GM18520 (cell line): ENCODE measurements at regions not wholly inside any gene's neighbourhood (a gene's known extent, or its start where the extent isn't known, plus 50 kb on each side); places are given as distances from the start of the nearest gene placed in this dataset.
"Not testable (repeated sequence)": the region's sequence is repeated elsewhere in the genome, so short reads cannot be mapped to it uniquely, and the experiment has no call there.

Experiments
- ATAC-seq: cut with Tn5 transposase; IDR thresholded peaks from one replicate; pipeline ENCODE4 v1.9.1; 2021; ENCODE audit not compliant: unreplicated experiment

DNA sequence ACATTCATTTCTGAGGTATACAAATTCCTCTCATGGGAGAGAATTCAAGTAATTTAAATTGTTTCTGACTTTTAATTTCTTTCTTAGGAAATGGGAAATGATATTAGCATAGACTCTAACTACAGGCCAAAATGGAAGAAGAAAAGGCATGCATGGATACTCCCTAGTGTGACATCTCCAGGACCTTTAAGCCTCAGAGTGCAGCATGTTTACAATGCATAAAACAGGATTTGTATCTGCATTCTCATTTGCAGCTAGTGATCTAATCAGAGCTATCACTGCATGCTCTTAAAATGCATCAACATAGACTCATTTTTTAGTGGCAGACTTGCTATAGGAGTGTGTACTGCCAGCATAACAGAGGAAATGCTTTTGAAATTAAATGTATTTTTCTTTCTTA lies 224.6 kb upstream of the GOT2 start:
- no peak for ATAC-seq

DNA sequence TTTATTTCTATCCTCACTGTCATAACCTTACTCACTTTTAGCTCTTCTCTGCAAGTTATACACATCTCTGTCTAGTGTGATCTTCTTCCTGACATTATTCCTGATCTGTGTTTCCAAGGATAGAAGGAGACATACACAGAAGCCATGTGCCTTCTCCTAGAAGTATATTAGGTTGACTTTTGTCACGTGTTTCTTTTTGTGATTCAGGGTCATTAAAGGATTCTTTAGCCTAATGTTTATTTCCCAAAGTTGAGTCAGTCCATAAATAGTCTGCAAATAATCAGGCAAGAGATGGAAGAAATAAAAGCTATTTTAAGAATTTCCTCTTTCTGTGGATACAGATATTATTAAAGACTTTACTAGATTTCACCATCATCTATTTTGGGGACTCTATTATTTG lies 214.1 kb upstream of the GOT2 start:
- ATAC-seq: no peak

DNA sequence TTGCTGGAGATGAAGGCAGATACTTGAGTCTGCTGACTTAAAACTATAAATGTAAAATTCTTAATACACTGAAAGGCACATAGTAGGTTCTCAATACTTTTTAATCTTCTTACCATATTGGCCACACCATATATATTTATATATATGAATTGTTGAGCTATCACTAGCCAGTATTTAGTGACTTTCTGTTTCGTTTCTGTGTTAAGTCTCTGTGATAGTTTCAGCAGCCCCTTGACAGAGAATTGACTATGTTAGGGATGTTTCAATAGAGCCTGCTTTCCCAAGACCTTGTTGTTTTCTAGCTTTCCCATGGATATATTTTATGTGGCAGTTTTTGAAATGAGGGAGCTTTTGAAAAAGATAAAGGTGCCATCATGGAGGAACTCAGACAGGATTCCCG lies 206.5 kb upstream of the GOT2 start:
- ATAC-seq: peak; percentile 76

DNA sequence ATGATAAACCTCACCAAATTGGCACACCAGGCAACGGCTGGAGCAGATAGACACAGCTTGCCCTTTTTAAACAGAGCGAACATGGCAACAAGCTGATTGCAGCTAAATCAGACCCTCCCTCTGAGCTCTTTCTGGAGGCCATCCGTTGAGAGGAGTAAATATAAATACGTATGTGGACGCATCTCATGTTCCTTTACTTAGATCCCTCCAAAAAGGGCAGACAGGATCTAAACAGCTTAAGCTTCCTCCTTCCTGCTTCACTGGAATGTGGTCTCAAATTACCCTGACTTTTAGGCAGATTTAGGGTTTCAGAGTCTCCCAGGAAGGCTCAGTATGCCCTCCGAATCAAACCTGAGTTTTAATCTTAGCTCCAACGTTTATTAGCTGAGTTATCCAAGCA lies 204.7 kb upstream of the GOT2 start:
- no peak for ATAC-seq

DNA sequence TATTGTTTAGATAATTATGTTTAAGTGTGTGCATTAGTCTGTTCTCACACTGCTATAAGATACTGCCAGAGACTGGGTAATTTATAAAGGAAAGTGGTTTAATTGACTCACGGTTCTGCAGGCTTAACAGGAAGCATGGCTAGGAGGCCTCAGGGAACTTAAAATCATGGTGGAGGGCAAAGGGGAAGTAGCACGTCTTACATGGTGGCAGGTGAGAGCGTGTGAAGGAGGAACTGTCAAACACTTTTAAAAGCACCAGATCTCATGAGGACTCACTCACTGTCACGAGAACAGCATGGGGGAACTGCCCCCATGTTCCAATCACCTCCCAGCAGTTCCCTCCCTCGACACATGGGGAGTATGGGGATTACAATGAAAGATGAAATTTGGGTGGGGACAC lies 203.5 kb upstream of the GOT2 start:
- no peak for ATAC-seq

DNA sequence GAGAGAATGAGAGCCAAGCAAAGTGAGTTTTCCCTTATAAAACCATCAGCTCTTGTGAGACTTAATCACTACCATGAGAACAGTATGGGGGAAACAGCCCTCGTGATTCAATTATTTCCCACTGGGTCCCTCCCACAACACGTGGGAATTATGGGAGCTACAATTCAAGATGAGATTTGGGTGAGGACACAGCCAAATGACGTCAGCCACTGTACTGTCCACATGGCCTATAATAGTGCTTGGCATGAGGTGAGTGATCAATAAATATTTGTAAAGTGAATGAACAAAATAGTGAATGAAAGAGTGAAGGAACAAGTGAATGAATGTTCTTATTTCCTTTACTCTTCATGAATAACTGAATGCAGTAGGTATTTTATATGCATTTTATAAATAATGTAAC lies 199.1 kb upstream of the GOT2 start:
- ATAC-seq: no peak

DNA sequence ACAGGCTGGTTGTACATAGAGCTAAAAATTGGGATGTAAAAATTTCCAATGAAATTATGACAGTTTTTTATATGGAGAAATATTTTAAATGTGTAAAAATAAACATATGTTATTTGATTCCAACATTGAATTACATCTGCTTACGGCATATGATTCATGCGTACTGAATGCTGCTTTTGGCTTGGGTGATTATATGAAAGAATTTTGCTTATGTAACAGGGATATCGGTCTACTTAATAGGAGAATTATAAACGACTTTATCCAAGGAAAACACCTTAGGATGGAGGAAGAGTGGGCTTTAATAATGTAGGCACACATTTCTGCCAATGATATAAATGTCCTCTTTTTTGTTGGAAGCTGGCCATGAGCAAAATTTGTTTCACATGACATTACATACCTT lies 197.3 kb upstream of the GOT2 start:
- no peak for ATAC-seq

DNA sequence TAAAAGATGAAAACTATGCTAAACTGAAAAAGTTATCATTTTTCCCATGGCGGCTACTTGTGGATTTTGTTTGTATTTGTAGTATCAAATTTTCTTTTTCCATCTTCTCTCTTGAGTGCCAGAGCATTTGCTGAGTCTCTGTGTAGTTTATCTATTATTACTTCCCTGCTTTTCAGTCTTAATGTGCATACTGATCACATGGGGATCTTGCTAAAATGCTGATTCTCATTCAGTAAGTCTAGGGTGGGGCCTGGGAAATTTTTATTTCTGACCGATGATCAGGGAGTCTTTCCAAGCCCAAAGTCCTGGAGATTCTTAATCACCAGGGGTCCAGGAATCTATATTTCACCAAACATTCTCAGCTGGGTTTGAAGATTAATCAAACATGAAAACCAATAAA lies 189.0 kb upstream of the GOT2 start:
- no peak for ATAC-seq

DNA sequence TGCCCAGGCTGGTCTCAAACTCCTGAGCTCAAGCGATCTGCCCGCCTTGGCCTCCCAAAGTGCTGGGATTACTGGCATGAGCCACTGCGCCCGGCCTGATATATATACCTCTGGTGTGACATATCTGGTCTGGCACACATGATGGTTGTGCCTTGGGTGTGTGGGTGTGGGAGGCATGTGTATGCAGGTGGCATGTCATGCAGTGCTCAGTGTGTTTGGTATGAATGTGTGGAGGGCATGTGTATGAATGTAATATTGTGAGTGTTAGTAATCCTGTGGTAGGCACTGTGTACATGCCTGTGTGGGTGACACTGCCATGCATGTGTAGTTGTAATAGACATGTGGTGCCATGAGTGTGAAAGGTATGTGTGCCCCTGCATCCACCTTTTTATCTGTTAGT lies 179.3 kb upstream of the GOT2 start:
- ATAC-seq: no peak

DNA sequence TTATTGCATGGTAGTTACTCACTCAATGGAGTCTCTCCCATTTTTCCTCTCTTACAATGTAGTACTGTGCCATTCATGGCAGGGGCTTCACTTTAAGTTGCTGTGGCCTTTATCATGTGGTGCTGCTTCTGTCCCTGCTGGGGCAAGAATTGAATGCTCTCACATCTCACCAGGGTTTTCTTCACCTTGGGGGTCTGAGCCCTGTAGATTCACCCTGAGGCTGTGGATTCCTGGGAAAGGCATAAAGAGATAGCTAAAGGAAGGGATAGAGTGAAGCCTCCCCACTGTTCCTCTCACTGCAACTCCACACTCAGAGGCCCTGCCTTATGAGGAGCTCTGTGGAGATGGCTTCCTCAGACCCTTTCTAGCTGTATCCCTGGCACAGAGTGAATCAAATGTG lies 178.5 kb upstream of the GOT2 start:
- ATAC-seq: no peak

DNA sequence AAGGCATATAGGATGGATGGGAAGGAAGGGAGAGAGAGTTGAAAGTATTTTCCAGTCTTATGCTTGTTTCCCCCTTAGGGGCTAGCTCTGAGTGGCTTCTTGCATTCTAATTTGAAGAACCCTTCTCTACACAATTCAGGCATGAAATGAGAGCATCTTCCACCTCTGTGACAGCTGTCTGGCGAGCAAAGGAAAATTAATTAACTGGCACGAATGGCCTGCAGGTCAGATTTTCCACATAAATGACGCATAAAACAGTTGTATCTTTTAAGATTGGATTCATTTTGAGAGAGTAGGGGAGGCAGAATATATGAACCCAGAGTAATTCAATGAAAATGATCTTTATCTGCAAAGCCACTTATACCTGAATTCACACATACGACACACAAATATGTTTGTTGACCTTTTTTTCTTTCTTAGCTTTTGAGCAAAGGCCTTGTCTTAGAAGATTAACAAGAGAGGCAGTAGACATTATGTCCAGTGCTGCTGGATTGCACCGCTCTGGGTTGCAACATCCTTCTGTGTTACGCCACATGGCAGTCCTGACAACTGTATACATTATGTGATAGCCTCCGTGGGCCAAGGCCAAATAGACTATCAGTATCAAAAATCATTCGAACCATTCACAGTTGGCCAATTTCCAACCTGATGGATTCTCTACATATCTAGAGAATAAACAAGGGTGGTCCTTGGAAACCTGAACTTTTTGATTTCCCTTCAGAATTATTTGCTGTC lies 173.0 kb upstream of the GOT2 start:
- no peak for ATAC-seq

DNA sequence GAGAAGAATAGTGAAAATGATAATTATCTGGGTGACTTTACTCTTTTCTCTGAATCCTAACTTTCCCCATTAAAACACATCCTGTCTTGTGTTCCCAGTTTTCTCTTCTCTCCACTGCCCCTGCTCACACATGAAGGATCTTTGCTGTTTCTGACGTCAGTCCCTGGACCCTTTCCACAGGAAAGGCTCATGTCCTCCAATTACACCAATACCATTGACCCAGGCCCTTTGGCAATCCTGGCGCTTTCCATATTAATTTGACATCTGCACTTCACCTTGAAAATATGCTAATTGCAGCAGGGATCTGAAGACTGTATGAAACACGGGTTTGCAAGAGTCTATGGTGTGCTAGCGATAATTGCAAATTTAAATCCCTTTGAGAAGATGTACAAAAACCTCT lies 170.2 kb upstream of the GOT2 start:
- ATAC-seq: no peak

DNA sequence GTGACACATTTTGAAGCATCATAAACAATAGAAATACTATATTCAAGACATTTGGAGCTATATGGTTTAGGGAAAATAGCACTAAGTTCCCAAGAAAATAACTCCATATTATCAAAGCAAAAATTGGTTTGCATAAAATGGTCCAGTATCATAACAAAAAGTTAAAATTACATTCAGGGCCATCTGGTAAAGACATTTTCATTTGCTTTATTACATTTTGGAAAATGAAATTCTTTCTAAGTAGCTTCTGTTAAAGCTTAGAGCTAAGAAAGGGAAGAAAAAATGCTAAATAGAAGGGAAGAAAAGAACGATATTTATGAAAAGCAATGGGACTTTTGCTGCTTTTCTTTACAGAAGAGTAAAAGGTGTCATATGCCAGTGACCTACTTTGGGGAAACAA lies 155.4 kb upstream of the GOT2 start:
- no peak for ATAC-seq

DNA sequence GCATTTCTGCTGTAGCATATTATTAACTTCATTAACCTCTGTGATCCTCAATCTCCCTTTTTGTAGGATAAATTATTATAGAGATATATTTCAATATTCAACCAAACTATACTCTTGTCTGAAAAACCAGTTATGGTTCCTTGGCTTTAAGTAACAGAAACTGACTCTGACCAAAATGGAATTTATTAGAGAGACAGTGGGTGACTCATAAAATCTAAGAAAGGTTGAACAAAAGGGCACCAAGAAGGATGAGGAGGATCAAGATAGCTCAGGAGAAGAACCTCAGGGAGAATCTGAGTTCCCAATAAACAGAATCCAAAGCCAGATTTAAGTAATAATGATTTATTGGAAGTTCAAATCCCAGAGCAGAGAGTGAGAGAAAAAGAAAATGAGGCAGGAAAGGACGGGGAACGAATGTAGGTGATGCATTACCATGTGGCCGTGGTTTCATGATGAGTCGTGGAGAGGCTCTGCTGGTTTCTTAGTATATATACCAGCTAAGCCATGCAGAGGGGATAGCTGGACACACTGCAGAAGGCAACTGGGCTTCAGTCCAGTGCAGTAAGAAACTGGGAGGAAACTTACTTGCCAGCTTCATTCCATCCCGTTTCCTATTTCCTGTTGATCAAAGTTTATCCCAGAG lies 151.5 kb upstream of the GOT2 start:
- peak; percentile 44 for ATAC-seq

DNA sequence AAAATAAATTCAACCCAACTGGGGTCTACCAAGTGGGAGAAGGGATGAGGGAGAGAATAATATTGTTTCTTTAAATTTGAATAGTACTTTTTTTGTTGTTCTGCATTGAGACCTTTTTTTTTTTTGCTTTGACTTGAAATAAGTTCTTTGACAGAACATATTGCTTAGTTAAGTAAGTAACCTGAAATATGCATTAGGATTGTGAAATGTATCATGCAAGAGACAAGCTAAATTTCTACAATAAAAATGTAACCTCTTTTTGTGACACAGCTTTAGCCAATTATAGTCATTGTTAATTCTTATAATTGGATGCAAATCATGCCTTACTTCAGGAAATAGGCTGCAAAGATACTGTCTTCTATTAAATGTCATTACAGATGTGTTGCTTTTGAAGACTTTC lies 150.0 kb upstream of the GOT2 start:
- no peak for ATAC-seq

DNA sequence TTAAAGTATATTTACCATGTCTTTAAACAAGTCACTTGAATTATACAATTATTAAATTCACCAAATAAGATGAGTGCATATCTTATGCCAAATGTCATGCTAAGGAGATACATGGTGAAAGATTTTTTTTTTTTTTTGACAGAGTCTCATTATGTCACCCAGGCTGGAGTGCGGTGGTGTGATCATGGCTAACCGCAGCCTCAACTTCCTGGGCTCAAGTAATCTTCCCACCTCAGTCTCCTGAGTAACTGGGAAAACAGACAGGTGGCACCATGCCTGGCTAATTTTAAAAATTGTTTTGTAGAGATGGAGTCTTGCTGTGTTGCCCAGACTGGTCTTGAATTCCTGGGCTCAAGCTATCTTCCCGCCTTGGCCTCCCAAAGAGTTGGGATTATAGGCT lies 149.0 kb upstream of the GOT2 start:
- ATAC-seq: no peak

DNA sequence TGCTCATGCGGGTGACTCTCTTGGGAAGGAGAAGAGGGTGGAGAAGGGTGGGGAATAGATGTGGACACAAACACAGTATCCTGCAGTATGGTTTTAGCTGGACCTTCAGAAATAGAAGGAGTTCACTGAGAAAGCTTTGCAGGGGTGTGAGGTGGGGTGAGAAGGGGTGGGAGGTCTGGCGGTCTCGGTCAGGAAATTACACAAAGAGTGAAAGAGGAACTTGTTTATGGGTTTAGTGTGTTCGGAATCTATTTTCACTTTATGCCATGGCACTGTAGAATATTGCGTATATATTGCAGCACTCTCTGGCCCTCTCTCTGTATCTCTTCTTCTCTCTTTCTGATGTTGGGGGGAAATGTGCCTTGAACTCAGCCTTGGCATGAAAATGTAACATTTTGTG lies 148.2 kb upstream of the GOT2 start:
- peak; percentile 91 for ATAC-seq

DNA sequence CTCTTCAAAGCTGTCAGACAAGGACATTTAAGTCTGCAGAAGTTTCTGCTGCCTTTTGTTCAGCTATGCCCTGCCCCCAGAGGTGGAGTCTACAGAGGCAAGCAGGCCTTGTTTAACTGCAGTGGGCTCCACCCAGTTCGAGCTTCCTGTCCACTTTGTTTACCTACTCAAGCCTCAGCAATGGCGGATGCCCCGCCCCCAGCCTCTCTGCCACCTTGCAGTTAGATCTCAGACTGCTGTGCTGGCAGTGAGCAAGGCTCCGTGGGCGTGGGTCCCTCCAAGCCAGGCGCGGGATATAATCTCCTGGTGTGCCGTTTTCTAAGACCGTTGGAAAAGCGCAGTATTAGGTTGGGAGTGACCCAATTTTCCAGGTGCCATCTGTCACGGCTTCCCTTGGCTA lies 144.5 kb upstream of the GOT2 start:
- not testable (repeated sequence) for ATAC-seq

DNA sequence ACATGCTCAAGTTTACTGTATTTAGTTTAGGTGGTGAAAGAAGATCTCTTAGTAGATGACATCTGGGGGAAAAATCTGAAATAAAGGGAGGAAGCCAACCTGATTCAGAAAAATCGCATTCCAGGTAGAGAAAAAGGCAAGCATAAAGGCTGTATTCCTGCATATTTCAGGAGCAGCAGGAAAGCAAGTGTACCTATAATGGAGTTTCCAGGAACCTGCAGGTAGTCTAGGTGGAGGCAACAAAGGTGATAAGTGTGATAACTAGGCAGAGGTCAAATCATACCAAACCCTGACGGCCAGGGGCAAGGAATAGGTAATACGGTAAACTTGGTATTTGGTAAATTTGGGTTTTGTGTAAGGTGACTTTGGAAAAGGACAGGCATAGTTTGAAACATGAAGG lies 132.8 kb upstream of the GOT2 start:
- ATAC-seq: no peak

DNA sequence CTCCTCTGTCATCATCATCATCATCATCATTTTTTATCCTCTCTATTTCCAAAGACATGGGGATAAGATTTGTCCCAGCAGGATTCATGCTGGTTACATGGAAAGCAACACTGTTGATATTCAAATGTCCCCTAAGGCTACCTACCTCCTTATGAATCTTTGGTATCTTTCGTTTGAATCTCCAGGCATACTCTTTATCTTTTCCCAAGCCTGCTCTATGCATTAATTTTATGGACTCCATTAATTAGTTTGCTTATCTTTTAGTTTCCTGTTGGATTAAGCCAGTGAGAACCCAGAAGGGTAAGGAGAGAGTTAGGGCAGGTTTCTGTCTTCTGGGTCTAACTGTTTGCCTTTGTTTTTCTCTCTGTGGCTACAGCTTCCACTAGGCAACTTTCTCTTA lies 129.6 kb upstream of the GOT2 start:
- no peak for ATAC-seq

DNA sequence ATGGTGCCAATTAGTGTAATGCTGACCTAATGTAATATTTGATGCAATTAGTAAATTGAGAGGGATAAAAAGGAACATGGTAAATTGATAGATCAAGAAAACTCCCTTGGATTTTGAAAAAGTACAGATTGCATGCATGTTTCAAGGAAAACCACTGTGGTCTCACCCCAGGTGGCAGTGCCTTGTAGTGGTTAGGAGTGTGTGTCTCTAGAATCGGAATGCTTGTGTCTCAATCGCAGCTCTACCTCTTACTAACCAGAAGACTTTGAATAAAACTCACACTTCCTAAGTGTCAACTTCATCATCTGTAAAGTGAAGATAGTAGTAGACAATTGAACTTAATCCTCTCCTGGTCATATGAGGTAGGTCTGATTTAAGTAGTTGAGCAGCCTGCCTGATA lies 128.9 kb upstream of the GOT2 start:
- peak; percentile 63 for ATAC-seq

DNA sequence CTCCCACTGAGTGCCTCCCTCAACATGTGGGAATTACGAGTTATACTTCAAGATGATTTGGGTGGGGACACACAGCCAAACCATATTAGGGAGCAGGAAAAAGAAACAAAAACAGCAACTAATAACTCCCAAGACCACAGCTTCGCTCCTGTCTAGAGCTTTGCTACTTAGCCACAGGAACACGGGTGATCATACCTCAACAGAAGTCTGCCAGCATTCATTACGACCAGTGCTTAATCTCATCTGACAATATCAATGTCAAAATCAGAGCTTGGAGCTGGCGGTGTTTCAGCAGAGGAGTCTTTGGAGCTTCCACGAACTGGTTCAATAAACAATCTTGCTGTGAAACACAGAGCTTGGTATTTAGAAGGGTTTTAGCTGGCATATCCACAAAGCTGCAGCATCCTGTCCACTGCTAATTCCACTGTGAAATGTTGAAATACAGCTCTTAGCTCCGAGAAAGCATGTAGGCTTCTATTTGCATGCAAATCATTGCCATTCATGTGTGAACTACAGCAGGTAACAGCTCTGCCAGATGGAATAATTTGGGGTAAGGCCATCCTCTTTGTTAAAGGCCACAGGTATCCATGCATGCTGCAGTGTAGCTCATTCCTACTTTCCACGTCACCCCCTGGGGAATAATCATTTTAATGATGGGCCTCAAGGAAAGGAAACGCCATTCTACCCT lies 128.4 kb upstream of the GOT2 start:
- ATAC-seq: no peak
